ENCODE measurements at regions not wholly inside any gene's neighbourhood (a gene's known extent, or its start where the extent isn't known, plus 50 kb on each side); places are given as distances from the start of the nearest gene placed in this dataset.

- no peak for TF ChIP-seq CTCF (IDR thresholded peaks at IDR 0.05)
- no peak for TF ChIP-seq POLR2A (IDR thresholded peaks at IDR 0.05)
Measured at GRCh38 chr5:57055731-57056130, 103.8 kb upstream of the MIER3 start.
